GM19025 (cell line): ENCODE measurements at regions not wholly inside any gene's neighbourhood (a gene's known extent, or its start where the extent isn't known, plus 50 kb on each side); places are given as distances from the start of the nearest gene placed in this dataset.

ENCODE experiments used
- ATAC-seq: cut with Tn5 transposase; IDR thresholded peaks from one replicate; pipeline ENCODE4 v1.9.1; 2021; ENCODE audit warnings: mild to moderate bottlenecking, low read depth, moderate library complexity; ENCODE audit not compliant: unreplicated experiment

- ATAC-seq: peak; percentile 68
Observed at GRCh38 chr6:105992315-105992961, 93.7 kb upstream of the PRDM1 start.

GRCh38 chr6:105991561-105992314, 94.4 kb upstream of the PRDM1 start:
- ATAC-seq: peak; percentile 34

DNA sequence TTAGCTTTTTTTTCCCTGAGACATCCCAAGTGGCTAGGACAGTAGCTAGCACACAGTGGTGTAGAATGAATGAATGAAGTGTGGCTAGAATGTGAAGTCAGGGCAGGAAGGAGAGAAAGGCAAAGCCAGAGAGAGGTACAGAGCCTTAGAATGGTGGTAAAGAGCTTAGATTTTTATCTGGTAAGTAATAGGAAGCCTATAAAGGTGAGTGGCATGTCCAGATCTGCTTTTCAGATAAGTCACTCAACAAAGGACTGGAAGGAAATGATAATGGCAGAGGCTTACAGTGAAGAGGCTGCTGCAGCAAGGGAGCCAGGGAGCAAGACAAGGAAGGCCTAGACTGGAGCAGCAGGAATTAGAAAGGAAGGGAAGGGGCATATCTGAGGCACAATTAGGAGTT, 96.0 kb upstream of the PRDM1 start:
- ATAC-seq: no peak

- no peak for ATAC-seq
Observed at GRCh38 chr6:105988812-105989577, 97.1 kb upstream of the PRDM1 start.

DNA sequence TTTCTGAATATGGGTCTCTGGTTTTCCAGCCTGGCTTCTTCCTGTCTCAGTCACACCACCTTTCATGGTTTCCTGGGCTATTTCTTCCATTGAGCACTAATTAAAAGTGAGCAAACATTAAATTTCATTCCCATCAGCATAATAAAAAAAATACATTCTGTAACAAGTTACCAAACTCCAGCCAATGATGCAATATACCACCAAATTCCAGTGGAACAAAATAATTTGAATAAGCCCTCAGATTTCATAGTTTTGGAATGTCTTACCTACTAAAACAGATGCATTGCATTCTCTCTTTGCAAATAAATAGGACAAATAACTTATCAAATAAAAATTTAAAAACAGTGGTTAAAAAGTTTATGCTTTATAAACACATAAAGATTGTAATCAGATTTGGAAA, 97.8 kb upstream of the PRDM1 start:
- ATAC-seq: no peak

- no peak for ATAC-seq
Observed at GRCh38 chr6:105987516-105987915, 98.6 kb upstream of the PRDM1 start.

DNA sequence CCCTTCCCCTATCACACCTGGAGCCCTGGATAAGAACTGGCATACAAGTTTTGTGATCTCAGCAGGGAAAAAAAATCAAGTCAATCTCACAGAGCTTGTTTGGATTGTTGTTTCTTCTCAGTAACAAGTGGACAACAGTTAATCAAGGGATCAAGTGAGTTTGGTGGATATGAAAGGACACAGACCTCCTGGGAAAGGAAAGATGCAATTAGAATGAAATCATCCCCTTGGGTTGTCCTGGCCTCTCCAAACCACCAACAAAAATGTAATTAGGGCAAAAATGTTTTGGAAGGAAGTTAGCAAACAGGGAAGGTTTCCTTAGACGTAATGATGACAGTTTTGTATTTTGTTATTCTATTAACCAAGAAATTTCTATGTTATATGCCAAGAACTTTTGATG, 99.1 kb upstream of the PRDM1 start:
- ATAC-seq: no peak

DNA sequence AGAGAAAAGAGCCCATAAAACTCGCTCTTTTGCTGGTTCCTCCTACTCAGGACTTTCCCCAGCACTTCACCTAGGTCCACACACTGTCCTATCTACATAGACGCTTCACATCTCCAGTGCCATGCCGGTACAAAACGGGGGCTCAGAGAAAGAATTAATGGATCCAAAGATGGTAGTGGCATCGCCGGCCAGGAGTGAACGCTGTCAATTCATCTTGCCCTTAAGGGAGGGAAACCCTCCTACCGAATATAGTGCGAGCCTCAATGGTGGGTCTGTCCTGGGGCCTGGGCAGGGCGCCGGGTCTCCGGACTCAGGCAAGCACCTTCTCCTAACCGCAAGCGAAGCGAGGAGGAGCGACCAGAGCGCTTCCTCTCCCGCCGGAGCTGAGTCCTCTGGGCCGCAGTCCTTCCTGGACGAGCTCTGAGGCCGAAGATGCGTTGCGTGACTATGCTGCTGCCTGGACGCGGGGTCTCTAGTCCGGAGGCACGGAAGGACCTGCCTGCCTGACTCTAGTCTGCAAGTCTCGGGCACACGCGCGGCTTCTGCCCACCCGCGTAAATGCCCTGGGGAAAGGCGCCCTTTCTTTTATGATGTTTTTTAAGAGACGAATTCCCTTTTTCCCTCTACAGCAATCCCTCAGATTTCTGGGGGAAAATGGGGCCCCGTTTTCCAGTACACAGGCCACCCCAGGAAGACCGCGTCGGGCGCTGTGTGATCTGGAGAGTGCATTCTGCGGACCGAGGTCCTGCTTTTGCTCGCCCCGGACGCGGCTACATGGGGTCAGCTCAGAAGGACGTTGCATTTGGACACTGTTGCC, 100.1 kb upstream of the PRDM1 start:
- ATAC-seq: no peak

- ATAC-seq: no peak
Observed at GRCh38 chr6:105985098-105985815, 100.9 kb upstream of the PRDM1 start.

GRCh38 chr6:105983763-105984162, 102.4 kb upstream of the PRDM1 start:
- no peak for ATAC-seq

- no peak for ATAC-seq
Observed at GRCh38 chr6:105982761-105983540, 103.2 kb upstream of the PRDM1 start.

- no peak for ATAC-seq
Observed at GRCh38 chr6:105981888-105982358, 104.2 kb upstream of the PRDM1 start.

DNA sequence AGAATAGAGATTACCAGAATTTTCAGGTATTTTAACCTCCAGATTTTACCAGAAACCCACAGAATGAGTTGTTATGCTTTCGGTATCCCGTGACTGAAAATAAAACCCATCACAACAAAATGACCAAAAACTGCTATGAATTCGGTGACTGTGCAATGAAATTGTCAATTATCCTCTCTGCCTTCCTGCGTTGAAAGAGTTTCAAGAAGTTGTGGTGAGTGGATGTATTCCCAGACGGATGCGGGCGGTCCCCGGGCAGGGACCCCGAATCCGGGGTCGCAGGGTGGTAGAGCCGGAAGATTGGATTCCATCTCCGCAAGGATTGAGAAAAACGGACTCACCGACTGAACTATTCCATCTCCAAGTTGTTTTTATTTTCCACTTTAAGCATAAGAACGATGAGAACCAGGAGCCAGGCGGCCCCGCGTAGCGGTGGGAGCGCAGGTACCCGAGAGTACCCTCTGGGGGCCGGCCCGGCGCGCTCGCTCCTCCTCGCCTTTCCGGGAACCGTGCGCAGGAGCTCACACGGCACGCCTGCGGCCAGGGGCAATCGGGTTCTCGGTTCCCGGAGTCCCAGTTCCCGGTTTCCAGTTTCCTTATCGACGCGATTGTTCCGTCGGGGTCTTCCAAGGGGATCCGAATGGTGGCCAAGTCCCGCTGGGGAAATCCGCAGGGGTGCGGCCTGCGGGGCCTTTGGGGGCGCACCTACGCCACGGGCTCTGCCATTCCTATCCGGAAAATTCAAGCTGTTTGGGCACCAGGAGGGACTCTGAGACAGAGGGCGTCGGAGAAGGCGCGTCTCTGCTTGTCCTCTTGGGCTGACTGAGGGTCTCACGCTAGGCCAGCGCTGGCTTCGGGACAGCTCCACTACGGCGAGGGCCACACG, 104.9 kb upstream of the PRDM1 start:
- no peak for ATAC-seq

GRCh38 chr6:105978974-105979373, 107.2 kb upstream of the PRDM1 start:
- ATAC-seq: no peak

DNA sequence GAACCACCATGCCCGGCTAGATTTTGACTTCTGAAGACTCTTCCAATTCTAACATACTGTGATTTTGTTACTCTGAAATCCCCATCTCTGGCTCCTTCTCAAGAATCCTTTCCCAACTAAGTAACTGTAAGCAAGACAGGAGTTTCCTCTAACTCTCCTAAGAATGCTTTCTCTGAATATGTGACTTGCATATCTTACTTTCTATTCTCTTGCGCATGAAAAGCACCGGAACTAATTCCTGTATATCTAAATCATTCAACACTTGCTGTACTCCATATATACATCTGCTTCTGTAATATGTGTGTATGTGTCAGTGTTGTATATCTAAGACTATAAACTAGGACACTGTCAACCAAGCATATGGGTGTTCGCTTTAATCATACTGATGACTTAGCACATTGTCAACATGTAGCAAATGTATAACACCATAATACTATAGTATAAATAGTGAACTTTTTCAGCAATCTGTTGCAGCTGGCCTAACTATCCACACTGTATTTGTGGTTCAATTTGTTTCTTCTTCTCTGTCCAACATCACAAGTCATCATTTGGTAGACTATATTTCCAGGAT, 108.1 kb upstream of the PRDM1 start:
- no peak for ATAC-seq

- no peak for ATAC-seq
Observed at GRCh38 chr6:105974986-105975385, 111.2 kb upstream of the PRDM1 start.

DNA sequence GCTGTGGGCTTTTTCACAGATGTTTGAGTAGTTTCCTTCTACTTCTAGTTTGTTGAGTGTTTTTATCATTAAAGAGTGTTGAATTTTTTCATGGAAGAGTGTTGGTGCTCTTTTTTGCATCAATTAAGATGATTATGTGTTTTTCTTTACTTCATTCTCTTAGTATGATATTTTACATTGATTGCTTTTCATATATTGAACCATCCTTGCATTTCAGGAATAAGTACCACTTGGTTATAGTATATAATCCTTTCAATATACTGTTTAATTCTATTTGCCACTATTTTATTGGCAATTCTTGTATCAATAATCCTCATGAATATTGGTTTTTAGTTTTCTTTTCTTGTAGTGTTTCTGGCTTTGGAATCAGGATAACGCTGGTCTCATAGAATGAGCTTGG, 113.7 kb upstream of the PRDM1 start:
- ATAC-seq: no peak
